ENCODE measurements at regions not wholly inside any gene's neighbourhood (a gene's known extent, or its start where the extent isn't known, plus 50 kb on each side); places are given as distances from the start of the nearest gene placed in this dataset.

GRCh38 chr12:59087077-59087673 lies 166.9 kb upstream of the LRIG3 start:
- no peaks in the 10 kb centered on the region for H3K79me2 ChIP-seq (ENCODE audit: insufficient read depth, low read depth, low read length)
- intact Hi-C loops (cut with micrococcal nuclease; ENCODE audit: unreplicated experiment) = no loop called here
- H3K4me3 ChIP-seq (ENCODE audit: low read depth, low read length, poor library complexity, severe bottlenecking) = no peak overlapping the region
- no peaks in the 10 kb centered on the region for H3K4me1 ChIP-seq (ENCODE audit: insufficient read depth, low read length, poor library complexity, severe bottlenecking)
- DNase-seq (ENCODE audit: low spot score) = no peak
- no TSS peak for BruUV-seq (replicated peaks)
- no peak overlapping the region for H2AFZ ChIP-seq (ENCODE audit: low read length)
- ChIA-PET CTCF (ENCODE audit: unreplicated experiment) (no interaction called here), POLR2A (interaction anchor here (0.7 kb wide), 1 partner anchor 51 kb away, joined by 3 read pairs; no protein-coding TSS in a partner anchor)
- H3K4me2 ChIP-seq (ENCODE audit: low read length) = no peak overlapping the region
- H3K9me3 ChIP-seq (ENCODE audit: low read length) = no peaks in the 10 kb centered on the region
- TF ChIP-seq, protein P1, sequence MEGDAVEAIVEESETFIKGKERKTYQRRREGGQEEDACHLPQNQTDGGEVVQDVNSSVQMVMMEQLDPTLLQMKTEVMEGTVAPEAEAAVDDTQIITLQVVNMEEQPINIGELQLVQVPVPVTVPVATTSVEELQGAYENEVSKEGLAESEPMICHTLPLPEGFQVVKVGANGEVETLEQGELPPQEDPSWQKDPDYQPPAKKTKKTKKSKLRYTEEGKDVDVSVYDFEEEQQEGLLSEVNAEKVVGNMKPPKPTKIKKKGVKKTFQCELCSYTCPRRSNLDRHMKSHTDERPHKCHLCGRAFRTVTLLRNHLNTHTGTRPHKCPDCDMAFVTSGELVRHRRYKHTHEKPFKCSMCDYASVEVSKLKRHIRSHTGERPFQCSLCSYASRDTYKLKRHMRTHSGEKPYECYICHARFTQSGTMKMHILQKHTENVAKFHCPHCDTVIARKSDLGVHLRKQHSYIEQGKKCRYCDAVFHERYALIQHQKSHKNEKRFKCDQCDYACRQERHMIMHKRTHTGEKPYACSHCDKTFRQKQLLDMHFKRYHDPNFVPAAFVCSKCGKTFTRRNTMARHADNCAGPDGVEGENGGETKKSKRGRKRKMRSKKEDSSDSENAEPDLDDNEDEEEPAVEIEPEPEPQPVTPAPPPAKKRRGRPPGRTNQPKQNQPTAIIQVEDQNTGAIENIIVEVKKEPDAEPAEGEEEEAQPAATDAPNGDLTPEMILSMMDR (conservative IDR thresholded peaks at IDR 0.05; ENCODE audit: low read length) = peak; percentile 35; the same call in 1 of the 2 replicates
- no peak for TF ChIP-seq EZH2phosphoT487 (IDR thresholded peaks at IDR 0.05; ENCODE audit: borderline replicate concordance, low read depth, low read length)
- no peaks in the 10 kb centered on the region for H3K9me2 ChIP-seq (ENCODE audit: insufficient read depth, low read length)
- no peaks in the 10 kb centered on the region for H3K36me3 ChIP-seq (ENCODE audit: insufficient read depth, low read length)
- H4K20me1 ChIP-seq (ENCODE audit: insufficient read depth, low read length) = no peaks in the 10 kb centered on the region
- no peak overlapping the region for H3K27ac ChIP-seq (ENCODE audit: low read depth, low read length, poor library complexity, severe bottlenecking)

DNA sequence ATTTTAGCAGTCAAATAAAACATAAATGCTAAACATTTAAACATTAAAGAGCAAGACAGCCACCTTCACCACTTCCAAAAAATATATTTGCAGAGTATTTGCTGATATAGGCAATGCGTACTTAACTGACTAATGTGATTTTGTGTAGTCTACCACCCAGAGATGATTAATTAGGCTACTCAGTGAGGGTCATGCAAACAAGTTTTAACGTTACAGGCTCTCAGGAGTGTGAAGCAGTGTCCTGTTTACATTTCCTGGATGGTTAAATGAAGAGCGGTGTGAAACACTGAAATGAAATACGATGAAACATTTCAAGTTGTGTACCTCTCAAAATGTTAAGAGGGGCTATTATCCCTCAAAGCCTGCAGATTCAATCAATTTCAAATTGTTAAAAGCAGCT lies 165.8 kb upstream of the LRIG3 start:
- Histone ChIP-seq H3K4me3 (ENCODE audit: low read depth, low read length, poor library complexity, severe bottlenecking) (no peak overlapping the region), H3K9me3 (ENCODE audit: low read length) (no peaks in the 10 kb centered on the region), H3K79me2 (ENCODE audit: insufficient read depth, low read depth, low read length) (no peaks in the 10 kb centered on the region), H4K20me1 (ENCODE audit: insufficient read depth, low read length) (no peaks in the 10 kb centered on the region), H3K4me2 (ENCODE audit: low read length) (peak overlapping the region; percentile 23; the same call in 1 of the 2 replicates), H3K36me3 (ENCODE audit: insufficient read depth, low read length) (no peaks in the 10 kb centered on the region), H3K27ac (ENCODE audit: low read depth, low read length, poor library complexity, severe bottlenecking) (no peak overlapping the region), H2AFZ (ENCODE audit: low read length) (no peak overlapping the region), H3K4me1 (ENCODE audit: insufficient read depth, low read length, poor library complexity, severe bottlenecking) (no peaks in the 10 kb centered on the region), H3K9me2 (ENCODE audit: insufficient read depth, low read length) (no peaks in the 10 kb centered on the region)
- POLR2A ChIA-PET = no interaction called here
- no peak for TF ChIP-seq EZH2phosphoT487 (IDR thresholded peaks at IDR 0.05; ENCODE audit: borderline replicate concordance, low read depth, low read length)
- TF ChIP-seq, protein P1 (conservative IDR thresholded peaks at IDR 0.05; ENCODE audit: low read length) = no peak
- DNase-seq (ENCODE audit: low spot score) = no peak
- CTCF ChIA-PET (ENCODE audit: unreplicated experiment) = no interaction called here
- BruUV-seq (replicated peaks) = no TSS peak
- intact Hi-C loops (cut with micrococcal nuclease; ENCODE audit: unreplicated experiment) = no loop called here

DNA sequence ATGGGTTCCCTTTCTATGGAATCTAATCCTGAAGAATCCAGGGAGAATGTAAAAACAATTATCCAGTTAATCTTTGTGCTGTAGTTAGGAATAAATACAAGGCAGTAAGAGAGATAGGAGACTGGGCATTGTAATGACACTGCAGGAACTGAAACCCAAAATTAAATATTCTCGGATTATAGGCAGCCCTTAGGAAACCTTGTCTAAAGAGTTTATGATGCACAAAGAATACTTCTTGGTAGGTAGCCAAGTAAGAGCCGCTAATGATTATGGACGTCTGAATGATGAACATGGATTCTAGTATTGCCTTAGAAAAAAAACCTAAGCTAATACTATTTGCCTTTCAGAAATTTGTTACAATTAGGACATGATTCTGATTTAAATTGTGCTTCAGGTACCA lies 165.4 kb upstream of the LRIG3 start:
- Histone ChIP-seq H3K79me2 (ENCODE audit: insufficient read depth, low read depth, low read length) (no peaks in the 10 kb centered on the region), H3K9me3 (ENCODE audit: low read length) (no peaks in the 10 kb centered on the region), H2AFZ (ENCODE audit: low read length) (no peak overlapping the region), H3K4me2 (ENCODE audit: low read length) (no peak overlapping the region), H3K36me3 (ENCODE audit: insufficient read depth, low read length) (no peaks in the 10 kb centered on the region), H3K27ac (ENCODE audit: low read depth, low read length, poor library complexity, severe bottlenecking) (no peak overlapping the region), H3K4me1 (ENCODE audit: insufficient read depth, low read length, poor library complexity, severe bottlenecking) (no peaks in the 10 kb centered on the region), H3K9me2 (ENCODE audit: insufficient read depth, low read length) (no peaks in the 10 kb centered on the region), H4K20me1 (ENCODE audit: insufficient read depth, low read length) (no peaks in the 10 kb centered on the region), H3K4me3 (ENCODE audit: low read depth, low read length, poor library complexity, severe bottlenecking) (no peak overlapping the region)
- ChIA-PET CTCF (ENCODE audit: unreplicated experiment) (no interaction called here), POLR2A (no interaction called here)
- intact Hi-C loops (cut with micrococcal nuclease; ENCODE audit: unreplicated experiment) = no loop called here
- TF ChIP-seq, protein P1 (conservative IDR thresholded peaks at IDR 0.05; ENCODE audit: low read length) = no peak
- TF ChIP-seq EZH2phosphoT487 (IDR thresholded peaks at IDR 0.05; ENCODE audit: borderline replicate concordance, low read depth, low read length) = no peak
- no TSS peak for BruUV-seq (replicated peaks)
- no peak for DNase-seq (ENCODE audit: low spot score)
